ENCODE measurements at regions not wholly inside any gene's neighbourhood (a gene's known extent, or its start where the extent isn't known, plus 50 kb on each side); places are given as distances from the start of the nearest gene placed in this dataset.

DNA sequence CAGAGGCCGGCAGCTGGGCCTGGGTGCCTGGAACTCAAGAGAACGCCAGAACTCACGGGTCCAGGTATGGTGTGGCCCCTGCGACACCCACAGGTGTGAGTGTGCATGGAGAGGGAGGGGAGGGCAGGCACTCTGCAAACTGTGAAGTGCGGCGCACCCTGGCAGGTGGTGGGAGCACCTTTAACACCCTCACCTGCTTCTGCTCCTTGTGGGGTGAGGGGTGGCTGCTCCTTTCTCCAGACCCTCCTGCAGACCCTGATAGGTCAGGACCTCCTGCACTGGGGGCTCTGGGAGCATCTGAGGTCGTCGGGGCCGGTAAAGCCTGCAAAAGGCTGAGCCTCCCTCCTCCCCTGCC is 324.7 kb upstream of the SFSWAP start (continued):
- TF ChIP-seq, protein P1, sequence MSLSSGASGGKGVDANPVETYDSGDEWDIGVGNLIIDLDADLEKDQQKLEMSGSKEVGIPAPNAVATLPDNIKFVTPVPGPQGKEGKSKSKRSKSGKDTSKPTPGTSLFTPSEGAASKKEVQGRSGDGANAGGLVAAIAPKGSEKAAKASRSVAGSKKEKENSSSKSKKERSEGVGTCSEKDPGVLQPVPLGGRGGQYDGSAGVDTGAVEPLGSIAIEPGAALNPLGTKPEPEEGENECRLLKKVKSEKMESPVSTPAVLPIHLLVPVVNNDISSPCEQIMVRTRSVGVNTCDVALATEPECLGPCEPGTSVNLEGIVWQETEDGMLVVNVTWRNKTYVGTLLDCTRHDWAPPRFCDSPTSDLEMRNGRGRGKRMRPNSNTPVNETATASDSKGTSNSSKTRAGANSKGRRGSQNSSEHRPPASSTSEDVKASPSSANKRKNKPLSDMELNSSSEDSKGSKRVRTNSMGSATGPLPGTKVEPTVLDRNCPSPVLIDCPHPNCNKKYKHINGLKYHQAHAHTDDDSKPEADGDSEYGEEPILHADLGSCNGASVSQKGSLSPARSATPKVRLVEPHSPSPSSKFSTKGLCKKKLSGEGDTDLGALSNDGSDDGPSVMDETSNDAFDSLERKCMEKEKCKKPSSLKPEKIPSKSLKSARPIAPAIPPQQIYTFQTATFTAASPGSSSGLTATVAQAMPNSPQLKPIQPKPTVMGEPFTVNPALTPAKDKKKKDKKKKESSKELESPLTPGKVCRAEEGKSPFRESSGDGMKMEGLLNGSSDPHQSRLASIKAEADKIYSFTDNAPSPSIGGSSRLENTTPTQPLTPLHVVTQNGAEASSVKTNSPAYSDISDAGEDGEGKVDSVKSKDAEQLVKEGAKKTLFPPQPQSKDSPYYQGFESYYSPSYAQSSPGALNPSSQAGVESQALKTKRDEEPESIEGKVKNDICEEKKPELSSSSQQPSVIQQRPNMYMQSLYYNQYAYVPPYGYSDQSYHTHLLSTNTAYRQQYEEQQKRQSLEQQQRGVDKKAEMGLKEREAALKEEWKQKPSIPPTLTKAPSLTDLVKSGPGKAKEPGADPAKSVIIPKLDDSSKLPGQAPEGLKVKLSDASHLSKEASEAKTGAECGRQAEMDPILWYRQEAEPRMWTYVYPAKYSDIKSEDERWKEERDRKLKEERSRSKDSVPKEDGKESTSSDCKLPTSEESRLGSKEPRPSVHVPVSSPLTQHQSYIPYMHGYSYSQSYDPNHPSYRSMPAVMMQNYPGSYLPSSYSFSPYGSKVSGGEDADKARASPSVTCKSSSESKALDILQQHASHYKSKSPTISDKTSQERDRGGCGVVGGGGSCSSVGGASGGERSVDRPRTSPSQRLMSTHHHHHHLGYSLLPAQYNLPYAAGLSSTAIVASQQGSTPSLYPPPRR (CRISPR knock-in tag; IDR thresholded peaks at IDR 0.05; ENCODE audit: borderline replicate concordance) = no peak
- TF ChIP-seq XRCC3 (IDR thresholded peaks at IDR 0.05) = no peak
- TF ChIP-seq KDM4B (IDR thresholded peaks at IDR 0.05; ENCODE audit: borderline replicate concordance in 2 of 2, low read depth in 1 of 2) = no peak
- TF ChIP-seq LARP7 (IDR thresholded peaks at IDR 0.05) = no peak

- WGBS (ENCODE audit: insufficient coverage, low coverage, missing lambda C conversion rate) = 20% methylated on average over 11 of the region's 11 CpGs
- Histone ChIP-seq H3K79me2 (ENCODE audit: control insufficient read depth, insufficient read depth, low read length) (no peaks in the 10 kb centered on the region), H3K4me2 (ENCODE audit: insufficient read depth, low read length) (no peak overlapping the region), H3K9me3 (replicated peaks; ENCODE audit: control insufficient read depth, insufficient read depth, low read depth, low read length) (no peaks in the 10 kb centered on the region), H3K27me3 (ENCODE audit: control insufficient read depth in 2 of 2, insufficient read depth in 2 of 2, low read length in 2 of 2) (peaks cover 5 to 49% of the 10 kb centered on the region in 2 experiments; a peak in 4 of 5 replicates), H3K4me1 (replicated peaks in 1 of 2; ENCODE audit: control insufficient read depth in 2 of 2, insufficient read depth in 2 of 2, low read length in 2 of 2) (peaks cover 0 to 37% of the 10 kb centered on the region in 2 experiments; a peak in 2 of 5 replicates), H2AFZ (ENCODE audit: low read depth, low read length) (no peak overlapping the region), H3K9ac (ENCODE audit: insufficient read depth in 1 of 2, low read depth in 2 of 2, low read length in 2 of 2) (no peak overlapping the region), H3K9me1 (ENCODE audit: control insufficient read depth, insufficient read depth, low read length) (no peaks in the 10 kb centered on the region), H3K36me3 (ENCODE audit: control insufficient read depth, insufficient read depth, low read length) (no peaks in the 10 kb centered on the region), H3K4me3 (no peak overlapping the region), H3K27ac (ENCODE audit: extremely low read depth, low read depth, low read length) (no peak overlapping the region), H4K20me1 (replicated peaks; ENCODE audit: control insufficient read depth, insufficient read depth, low read length) (no peaks in the 10 kb centered on the region; the same call in 1 of the 2 replicates)
- TF ChIP-seq IRF2 (CRISPR knock-in tag; IDR thresholded peaks at IDR 0.05) = no peak
- TF ChIP-seq SMARCC2 (IDR thresholded peaks at IDR 0.05; ENCODE audit: low read depth) = no peak
- in situ Hi-C loops (cut with MboI) (no loop called here), intact Hi-C loops (cut with micrococcal nuclease) (no loop called here)
- POLR2A ChIA-PET = no interaction called here
- DNase-seq (ENCODE audit: extremely low read depth in 1 of 4, low spot score in 3 of 4) (no peak), ATAC-seq (no peak), FAIRE-seq (no peak)
- BruUV-seq (replicated peaks) = no TSS peak
- CTCF ChIA-PET (ENCODE audit: low intra/inter-chr PET ratio) = interaction anchor here (0.5 kb wide), 1 partner anchor 342 kb away, joined by 3 read pairs; no protein-coding TSS in a partner anchor
Observed at GRCh38 chr12:131386781-131387180, 324.1 kb upstream of the SFSWAP start.
